Amniotic stem cell (primary cell): ENCODE measurements at regions not wholly inside any gene's neighbourhood (a gene's known extent, or its start where the extent isn't known, plus 50 kb on each side); places are given as distances from the start of the nearest gene placed in this dataset.

Source experiments
- DNase-seq: peaks from one replicate; lab custom pipeline; 2025; lab: John Stamatoyannopoulos, UW

DNA sequence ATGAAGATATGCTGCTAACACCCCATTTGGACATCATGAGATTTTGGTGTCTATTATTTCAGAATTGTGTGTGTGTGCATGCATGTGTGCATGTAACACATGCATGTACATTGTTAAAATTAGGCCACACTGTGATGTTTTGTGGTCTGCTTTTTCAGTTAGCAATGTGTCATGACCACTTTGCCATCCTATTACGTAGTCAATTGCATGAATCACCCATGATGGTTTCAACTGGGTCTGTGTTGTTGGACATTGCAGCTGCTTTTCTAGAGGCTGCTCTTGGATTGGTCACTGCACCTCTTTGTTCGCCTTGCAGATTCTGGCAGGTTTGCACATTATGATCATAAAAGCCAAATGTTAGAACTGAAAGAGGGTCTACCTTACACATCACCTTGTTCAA lies 101.0 kb upstream of the THBS1 start:
- DNase-seq = no peak

DNA sequence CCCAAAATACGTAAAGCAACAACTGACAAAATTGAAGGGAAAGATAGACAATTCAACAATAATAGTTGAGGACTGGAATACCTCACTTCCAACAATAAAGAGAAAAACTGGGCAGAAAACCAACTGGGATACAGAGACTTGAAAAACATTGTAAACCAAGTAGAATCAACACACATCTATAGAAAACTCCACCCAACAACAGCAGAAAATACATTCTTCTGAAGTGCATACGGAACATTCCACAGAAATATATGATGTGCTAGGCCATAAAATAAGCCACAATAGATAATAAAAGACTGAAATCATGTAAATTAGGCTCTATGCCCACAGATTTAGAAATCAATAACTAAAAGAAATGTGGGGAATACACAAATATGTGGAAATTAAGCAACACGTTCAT lies 98.4 kb upstream of the THBS1 start:
- DNase-seq = no peak

DNA sequence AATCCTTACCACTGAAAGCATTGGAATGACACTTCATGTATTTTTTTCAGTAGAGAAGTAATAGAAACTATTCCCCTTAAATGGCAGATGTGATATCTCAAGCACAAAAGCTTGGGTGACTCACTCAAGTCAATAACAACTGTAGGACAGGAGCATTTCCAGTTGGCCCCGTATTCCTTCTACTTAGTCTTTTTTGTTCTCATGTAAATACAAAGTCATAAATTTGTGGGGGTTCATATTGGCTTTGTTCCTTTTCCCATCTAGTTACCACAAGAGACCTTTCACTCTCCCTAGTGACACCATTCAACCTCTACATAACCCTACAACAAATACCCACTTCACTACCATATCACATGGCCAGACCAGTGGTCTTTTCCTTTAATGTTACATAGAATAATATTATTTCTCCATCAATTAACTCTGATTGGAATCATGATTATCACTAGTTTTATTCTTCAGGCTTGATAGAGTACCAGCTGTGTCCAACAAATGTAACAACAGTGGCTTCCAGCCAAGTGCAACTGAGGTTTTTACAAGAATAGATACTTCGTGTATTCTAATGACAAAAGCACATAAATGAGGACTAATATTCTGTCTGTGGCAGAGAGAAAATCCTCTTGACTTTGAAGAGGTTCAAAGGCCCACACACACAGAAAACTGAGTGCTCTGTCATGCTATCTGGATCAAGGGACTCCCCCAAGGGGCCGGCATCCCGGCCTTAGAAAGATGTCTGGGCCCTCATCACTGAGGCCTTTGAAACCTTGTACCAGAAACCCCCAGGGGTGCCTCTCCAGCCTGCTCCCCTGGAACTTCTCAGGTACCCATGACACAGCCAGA lies 94.0 kb upstream of the THBS1 start:
- no peak for DNase-seq

DNA sequence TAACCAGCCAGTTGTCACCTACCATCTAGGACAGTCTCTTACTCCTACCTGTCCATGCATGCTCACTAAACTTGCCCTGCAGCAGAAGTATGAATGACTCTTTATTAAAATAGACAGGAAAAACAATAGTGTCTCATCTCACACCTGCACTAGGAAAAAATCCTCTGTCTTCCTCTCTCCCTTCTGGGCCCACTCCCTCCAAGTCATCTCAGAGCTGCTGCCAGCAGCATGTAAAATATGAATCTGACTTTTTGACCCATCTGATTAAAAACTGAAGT lies 93.5 kb upstream of the THBS1 start:
- no peak for DNase-seq

DNA sequence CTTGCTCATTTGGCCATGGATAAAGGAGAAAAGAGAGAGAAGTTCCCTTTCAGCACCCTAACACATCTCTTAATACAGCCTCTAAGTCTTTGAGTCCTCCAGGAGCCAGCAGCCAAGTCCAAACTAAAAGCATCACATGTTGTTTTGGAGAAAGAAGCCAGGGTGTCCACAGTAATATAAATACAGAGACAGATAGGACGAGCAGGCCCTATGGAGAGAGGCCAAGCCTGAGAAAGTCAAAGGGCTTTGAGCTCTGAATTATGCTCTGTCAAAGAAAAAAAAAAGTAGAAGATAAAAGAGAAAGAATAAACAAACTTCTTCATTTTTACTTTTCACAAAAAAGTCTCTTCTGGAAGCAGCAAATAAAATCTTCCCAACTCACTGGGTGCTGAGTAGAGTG lies 92.4 kb upstream of the THBS1 start:
- no peak for DNase-seq

DNA sequence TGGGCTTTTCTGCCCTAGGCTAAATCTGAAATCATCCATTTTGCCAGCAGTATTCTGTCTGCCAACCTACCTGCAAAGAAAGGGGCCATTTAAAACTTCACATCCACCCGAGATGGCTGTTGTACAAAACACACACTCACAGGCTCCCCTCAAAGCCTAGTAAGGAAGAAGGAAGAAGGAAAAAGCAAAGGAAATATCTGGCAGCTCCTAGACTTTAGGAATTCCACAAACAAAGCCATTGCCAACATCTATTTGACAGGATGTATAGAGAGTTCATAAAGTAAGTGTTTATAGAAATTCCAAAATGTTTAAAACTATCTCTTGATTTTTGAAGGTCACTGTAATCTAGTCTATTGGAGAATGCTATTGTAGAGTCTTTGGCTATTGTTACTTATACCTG lies 91.9 kb upstream of the THBS1 start:
- no peak for DNase-seq

DNA sequence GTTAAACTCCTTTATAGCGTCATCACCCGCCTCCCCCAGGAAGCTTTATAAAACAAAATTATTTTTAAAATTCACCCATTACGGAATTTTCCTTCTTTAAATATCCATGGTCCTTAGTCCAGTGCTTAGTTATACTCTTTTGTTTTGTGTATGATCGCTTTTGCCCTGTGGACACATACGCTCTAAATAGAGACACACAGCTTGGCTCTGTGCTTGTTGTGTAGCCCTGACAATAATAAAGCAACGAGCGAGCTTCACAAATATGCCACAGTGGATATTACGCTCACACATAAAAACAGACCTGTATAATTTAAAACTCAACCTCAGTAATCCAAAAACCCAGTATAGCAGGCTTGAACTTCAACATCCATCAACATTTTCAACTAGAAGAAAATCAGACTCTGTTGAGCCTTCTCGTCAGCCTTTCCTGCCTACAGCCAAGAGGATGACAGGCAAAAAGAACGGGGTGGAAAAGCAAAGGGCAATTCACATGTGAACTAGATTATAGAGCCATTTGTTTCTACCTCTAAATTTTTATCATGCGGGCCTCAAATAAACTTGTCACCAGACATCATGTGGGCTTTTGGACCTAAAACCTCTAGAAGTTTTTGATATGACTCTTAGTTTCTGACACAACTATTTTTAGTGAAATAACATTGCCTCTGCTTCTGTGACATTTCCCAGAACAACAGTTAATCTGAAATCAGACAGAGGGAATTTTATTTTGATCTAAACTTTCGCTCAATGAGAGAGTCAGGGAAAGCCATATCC lies 89.6 kb upstream of the THBS1 start:
- no peak for DNase-seq

DNA sequence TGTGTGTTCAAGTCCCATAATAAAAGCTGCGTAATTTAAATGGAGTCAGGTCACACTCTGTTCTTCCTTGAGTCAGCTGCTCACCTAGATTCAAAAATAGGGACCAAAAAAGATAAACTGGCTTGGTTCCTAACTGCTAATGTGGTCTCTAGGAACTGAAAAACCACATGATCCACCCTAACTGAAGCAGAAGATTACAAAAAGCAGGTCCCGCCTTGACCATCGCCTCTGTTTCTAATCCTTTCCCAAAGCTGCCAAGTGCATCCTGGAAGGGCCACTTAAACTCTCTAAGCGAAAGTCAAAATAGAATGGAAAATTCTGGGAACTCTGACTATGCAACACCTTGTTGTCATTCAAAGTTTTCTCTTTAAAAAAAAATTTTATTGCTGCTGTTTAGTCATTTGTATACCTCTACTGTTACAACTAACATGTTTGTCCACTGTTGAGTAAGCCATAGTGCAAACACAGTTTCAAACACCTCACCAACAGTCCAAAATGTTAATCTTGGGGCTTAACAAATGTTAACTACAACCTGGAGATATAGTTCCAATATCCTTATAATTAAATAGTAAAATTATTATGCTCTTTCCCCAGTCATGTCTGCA lies 88.9 kb upstream of the THBS1 start:
- no peak for DNase-seq

DNA sequence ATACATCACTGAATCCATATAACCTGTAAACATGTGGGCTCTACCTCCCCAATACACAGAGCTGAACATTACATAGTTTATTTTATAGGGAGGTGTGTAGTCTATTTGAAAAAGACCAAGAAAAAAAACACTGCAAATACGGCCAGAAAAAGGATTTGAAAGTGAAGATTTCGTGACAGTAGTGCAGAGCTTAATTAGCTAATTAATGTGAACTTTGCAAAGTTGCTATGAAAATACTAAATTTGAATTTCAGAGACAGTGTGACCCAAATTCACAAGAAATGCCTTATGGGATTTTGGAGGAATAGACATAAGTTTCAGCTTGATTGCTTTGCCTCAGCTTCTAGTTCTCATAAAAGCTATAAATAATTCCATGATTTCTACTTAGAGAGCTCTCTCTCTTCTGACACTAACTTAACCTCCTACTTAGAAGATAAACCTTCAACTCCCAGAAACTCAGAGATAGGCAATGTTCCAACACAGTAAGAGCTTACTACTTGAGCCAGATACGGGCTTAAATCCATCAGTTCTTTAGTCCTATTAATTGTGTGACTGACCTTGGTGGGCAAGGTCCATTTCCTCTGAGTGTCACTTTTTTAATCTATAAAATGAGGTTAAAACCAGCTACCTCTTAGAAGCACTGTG lies 87.3 kb upstream of the THBS1 start:
- DNase-seq = no peak

DNA sequence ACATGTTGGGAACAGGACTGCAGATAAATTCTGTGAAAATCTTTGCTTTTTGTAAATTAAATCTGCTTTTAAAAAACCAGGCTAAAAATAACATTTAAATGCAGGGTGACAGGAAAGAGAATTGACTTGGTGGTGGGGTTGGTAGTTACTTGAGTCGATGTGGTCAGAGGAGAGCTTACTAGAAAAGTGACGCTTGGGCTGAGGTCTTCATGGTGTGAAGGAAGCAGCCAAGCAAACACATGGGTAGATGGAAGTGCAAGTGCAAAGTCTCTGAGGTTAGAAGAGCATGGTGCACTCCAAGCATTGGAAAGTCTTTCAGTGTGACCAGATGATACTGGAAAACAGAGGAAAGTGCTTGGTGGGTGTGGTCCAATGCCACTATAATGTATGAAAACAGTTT lies 86.4 kb upstream of the THBS1 start:
- DNase-seq = no peak

DNA sequence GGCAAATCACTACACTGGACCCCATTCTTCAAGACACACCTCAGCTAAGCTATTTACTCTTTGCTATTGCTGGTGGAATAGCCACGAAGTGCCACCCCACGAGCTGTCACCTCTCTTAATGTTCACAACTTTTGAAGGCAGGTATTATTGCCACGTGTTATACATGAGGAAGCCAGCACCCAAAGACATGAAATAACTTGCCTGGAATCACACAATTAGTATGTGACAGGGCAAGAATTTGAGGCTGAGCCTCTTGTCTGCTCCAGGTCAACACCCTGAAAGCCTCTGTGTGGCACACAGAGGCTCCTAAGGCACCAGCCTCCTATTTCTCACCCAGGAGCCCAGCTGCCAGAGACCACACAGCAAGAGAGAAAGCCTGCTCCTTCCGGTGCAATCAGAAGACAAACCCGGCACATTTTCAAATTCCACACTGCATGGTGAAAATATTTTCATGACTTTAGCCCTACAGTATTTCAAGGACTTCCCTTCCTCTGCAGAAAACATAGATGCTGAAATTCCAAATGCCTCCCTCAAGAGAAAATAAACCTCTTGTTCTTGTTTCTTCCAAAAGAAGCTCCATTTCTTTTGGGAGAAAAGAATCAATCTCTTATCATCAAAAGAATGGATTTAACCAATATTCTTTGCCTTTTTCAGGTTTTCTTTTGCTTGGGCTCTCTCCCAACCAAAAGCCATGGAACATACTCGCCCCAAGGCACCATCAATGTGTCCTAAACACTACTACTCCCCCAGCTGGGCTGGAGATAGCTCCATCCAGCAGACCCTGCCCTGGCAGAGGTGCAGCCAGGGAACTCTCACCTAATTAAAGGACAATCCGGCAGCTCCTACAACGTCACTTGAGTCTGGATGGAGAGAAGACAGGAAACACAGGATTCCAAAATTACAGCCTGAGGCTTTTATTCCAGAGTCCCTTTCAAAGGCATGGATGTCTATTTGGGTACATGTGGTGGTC lies 84.7 kb upstream of the THBS1 start:
- DNase-seq = no peak

DNA sequence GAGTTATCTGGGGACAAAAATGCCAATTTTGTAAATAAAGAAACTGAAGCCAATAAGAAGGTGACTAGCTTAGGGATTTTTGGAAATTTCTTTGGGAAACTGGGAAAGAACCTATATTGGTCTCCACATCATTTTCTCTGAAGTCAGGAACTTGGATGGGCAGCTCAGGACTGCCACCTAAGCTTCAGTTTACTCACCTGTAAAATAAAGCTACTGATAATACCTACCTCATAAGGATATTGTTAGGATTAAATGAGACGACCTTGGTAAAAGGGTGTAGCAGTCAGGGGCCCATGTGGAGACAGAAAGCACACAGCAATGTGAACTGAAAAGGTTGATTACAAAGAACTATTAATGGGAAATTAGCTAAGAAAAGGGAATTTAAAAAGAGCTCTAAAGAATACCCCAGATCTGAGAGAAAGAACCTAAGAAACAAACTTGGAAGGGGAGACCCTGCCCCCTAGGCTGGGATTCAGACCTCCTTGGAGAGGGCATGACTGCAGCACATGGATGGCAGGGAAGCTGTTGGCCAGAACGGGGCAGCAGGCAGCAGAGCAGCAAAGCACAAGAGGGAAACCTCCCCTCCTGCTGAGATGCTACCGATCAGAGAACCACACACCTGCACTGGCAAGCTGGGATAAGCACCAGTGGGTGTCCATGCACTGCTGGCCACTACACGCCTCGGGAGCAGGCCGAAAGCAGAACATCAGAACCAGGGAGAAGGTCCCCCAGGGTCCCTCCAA lies 83.7 kb upstream of the THBS1 start:
- DNase-seq = no peak

DNA sequence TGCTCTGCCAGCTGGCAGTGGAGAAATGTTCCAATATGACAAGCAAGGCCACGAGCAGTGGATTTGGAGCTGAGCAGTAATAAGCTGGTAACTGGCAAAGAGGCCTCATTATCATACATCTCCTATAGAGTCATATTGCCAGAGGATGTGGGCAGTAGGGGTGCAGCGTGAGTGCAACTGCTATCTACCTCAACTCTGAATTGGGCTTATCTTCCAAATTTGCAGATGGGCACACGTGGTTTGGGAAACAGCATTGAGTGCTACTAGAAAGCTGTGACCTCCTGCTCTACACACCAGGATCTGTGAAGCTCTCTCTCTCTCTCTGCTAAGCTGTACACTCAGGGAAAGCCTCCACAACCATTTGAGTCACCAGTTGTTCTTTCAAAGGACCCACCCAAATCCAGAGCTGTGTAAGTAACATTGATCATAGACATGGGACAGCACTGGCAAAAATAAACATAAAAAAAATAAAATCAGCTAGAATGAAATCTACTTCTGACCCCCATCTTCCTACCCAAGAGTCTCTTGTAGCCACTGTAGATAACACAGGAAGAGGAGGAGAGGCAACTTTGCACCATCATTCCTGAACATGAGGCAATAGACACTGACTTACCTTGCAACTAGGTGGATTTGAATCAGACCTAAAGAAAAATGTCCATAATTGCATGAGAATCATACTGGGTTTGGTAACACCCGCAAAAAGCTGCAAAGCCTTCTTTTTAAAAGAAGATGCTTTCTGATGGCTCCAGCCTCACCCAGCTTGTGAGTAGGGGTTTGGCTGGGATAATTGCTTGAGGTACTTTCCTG lies 82.9 kb upstream of the THBS1 start:
- no peak for DNase-seq

DNA sequence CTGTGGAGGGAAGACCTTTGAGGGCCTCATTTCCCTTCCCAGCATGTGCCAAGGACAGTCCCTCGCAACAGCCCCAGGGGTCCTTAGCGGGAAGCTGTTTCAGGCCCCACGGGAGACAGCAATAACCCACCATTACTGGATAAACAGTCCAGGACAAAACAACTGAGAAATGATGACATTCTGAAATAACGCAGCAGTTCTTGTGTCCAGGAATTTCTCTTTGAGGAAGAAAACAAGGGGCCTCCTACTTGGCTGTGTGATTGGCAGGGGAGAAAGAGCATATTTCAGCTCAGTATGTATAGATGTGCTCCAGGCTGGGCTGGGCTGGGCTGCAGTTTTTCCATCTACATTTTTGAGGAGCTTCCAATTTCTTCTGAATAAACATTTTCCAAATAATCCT lies 82.2 kb upstream of the THBS1 start:
- peak; percentile 7 for DNase-seq

DNA sequence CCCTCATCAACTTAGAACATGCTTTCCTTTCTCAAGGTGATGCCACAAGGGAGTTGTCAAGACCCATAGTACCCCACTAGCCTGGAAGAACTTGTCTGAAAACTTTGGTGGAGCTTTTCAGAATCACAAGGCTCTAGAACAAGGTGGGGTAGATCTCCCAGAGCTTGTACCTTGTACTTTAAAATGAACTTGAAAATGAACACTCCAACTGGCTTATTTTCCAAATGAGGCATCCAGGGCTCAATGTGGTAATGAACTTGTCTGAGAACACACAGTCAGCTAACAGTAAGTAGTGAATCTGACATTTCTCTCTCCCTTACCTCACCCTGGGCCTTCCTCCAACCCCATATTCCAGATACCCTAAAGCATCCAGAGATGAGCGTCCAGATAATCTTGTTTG lies 81.8 kb upstream of the THBS1 start:
- no peak for DNase-seq

DNA sequence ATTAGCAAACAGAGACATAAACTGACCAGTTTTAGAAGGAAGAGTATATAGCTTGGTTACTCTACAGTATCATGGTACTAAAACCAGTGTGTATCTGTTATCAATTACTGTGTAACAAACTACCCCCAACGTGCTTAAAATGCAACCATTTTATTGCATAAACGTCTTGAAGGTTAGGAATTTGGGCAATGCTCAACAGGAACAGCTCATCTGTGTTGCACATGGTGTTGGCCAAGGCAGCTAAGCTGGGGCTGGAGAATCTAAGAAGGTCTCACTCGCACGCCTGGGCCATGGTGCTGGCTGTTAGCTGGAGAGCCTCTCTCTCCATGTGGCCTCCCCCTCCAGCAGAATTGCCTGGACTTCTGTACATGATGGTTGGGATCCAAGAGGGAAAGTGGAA lies 81.2 kb upstream of the THBS1 start:
- DNase-seq = no peak

DNA sequence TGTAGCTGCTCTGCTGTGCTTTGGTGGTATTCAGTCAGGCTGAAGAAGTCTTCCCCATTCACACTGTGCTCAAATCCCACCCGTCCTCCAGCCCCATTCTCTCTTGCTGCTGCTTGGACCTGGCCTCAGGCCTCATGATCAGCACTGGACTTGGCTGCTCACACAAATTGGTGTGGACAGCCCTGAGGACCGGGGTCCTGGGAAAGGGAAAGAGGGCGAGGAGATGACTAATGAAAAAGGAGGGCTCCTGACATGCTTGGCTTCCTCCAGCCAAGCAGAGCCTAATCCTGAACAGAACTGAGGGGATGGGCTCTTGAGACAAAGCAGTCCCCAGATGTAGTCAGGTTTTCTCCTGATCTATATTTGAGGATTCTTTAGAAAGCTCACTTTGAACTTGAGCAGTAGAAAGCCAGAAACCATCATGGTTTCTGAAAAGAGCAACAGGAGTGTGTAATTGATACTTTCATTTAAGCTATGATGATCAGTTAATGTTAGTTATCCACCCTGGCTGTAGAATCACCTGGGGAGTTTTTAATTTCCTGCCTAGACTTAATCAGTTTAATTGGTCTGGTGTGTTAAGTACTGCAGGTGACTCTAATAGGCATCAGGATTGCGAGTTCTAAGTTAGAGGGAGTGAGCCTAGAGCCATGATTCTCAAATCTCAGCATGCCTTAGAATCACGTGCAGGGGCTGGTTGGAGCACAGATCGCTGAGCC lies 79.4 kb upstream of the THBS1 start:
- DNase-seq = peak; percentile 52

DNA sequence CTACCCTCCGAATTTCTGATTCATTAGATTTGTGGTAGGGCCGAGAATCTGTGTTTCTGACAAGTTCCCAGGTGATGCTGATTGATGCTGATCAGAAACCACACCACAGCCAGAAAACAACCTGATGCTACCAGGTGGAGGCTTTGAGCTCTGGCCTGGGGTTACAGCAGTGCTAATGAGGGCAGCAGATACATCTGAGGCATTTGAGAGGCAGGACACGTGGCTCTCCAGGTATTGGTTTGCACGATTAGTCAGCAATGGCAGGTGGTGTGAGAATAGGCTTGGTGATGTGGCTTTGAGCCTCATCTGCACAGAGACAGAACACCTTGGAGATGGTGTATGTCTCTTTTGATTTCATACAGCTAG lies 78.8 kb upstream of the THBS1 start:
- no peak for DNase-seq

DNA sequence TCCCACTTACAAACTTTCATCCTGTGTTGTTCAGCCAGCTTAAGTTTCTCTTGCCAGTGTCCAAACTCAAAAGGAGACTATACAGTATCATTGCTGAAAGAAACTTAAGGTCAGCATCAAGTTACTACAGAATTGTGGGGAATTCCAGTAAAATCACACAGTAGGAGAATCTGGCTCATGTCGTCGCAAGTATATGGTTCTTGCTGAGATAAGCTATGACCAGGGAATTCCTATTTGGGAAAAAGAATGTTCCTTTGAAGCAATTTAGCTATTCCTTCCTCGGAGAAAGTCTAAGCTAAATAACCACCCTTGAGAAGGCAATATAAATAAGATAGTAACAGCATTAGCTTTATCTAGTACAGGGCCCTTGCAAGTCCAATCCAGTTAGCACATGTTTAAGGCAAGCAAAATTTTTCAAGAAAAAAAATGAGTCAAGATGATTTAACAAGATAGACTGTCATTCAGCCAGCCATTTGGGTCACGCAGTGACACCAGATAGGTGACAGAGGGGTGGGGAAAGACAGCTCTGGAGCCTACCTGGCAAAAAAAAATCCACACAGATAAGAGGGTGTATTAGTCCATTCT lies 78.2 kb upstream of the THBS1 start:
- no peak for DNase-seq
